22Rv1 (cell line): ENCODE measurements at regions not wholly inside any gene's neighbourhood (a gene's known extent, or its start where the extent isn't known, plus 50 kb on each side); places are given as distances from the start of the nearest gene placed in this dataset.

ENCODE experiments used
- H3K27ac ChIP-seq: fragments of 450-650 bp; 2 replicates; pipeline ENCODE4 v1.5.1; 2017
- ZFX ChIP-seq: fragments of 450-650 bp; IDR thresholded peaks from 2 replicates; pipeline ENCODE4 v1.6.1; 2017; ENCODE audit warnings: antibody characterized with exemption, borderline replicate concordance
- TF ChIP-seq, protein P1 (sequence below): fragments of 450-650 bp; IDR thresholded peaks from 2 replicates; pipeline ENCODE4 v1.5.1; 2017; ENCODE audit warnings: mild to moderate bottlenecking

- H3K27ac ChIP-seq, result no peak overlapping the region
- TF ChIP-seq ZFX, result no peak
- TF ChIP-seq, protein P1, sequence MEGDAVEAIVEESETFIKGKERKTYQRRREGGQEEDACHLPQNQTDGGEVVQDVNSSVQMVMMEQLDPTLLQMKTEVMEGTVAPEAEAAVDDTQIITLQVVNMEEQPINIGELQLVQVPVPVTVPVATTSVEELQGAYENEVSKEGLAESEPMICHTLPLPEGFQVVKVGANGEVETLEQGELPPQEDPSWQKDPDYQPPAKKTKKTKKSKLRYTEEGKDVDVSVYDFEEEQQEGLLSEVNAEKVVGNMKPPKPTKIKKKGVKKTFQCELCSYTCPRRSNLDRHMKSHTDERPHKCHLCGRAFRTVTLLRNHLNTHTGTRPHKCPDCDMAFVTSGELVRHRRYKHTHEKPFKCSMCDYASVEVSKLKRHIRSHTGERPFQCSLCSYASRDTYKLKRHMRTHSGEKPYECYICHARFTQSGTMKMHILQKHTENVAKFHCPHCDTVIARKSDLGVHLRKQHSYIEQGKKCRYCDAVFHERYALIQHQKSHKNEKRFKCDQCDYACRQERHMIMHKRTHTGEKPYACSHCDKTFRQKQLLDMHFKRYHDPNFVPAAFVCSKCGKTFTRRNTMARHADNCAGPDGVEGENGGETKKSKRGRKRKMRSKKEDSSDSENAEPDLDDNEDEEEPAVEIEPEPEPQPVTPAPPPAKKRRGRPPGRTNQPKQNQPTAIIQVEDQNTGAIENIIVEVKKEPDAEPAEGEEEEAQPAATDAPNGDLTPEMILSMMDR, result no peak
These were observed 91.5 kb upstream of the HS6ST1 start for GRCh38 chr2:128410035-128410757.

DNA sequence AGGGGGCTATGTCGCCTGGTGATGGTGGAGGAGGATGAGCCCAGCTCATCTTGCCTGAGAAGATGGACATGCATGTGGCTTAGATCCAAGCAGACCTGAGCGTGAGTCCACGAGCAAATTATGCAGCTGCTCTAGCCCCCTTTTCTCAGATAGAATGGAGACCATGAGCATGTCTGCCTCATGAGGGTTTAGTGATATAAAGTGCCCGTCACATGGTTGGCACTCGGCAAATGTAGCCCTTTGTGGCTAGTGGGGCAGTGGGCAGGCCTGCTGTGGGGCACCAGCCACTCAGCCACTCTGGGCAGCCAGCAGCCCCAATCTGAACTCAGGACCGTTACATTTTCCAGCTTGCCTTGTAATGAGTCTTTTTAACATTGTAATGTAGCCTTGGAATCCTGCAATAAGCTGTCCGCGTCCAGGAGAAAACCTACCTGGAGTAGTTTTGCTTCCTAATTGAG, 92.1 kb upstream of the HS6ST1 start:
- TF ChIP-seq, protein P1, result no peak
- TF ChIP-seq ZFX, result no peak
- no peak overlapping the region for H3K27ac ChIP-seq

DNA sequence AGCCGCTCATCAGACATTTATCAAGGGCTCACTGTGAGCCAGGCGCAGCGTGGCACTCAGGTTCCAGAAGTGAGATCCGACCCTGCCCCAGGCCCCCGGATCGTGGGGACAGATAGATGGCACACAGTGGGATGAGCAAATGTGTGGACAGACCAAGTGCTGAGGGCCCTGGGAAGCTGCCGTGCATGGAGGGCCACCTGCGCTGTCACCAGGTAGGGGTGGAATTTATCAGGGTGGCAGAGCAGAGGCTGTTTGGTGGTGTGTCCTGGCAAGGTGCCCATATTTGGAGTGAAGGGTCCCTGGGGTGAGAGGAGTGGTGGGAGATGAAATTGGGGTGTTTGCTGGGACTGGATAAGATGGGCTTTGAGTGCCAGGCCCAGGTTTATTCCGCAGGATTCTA, 92.8 kb upstream of the HS6ST1 start:
- no peak overlapping the region for H3K27ac ChIP-seq
- no peak for TF ChIP-seq ZFX
- TF ChIP-seq, protein P1, result no peak

GRCh38 chr2:128412181-128412871, 93.7 kb upstream of the HS6ST1 start:
- H3K27ac ChIP-seq, result no peak overlapping the region
- no peak for TF ChIP-seq ZFX
- TF ChIP-seq, protein P1, result no peak

- TF ChIP-seq ZFX, result no peak
- TF ChIP-seq, protein P1, result no peak
- no peak overlapping the region for H3K27ac ChIP-seq
These were observed 94.5 kb upstream of the HS6ST1 start for GRCh38 chr2:128413014-128413717.

DNA sequence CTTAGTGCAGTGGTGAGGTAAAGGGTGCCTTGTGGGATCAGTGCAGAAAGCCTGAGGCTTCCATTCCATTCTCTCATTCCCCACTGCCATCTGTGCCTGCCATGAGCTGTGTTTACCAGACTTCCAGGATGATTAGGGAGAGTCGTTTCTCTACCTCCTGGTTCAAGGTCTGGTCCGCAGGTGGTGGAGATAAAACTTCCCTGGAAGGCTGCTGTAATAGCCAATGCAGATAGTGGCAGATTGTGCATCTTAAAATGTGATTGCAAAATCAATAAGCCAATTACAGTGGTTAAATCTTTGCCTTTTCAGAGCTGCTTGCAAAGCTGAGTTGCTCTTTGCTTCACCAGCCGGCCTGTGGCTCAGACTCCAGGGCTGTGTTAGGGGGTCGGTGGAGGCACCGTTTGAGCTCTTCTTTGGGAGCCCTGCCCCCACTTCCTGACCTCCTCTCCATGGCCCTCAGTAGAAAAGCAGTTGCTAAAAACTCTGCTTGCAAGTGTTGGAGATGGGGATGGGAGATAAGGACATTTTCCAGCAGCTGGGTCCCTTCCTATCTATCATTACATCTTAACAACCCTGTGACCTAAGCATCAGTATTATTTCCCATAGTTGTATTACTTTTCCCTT, 95.2 kb upstream of the HS6ST1 start:
- no peak overlapping the region for H3K27ac ChIP-seq
- TF ChIP-seq, protein P1, result no peak
- no peak for TF ChIP-seq ZFX
